Trophoblast cell (in vitro differentiated cells and primary cell): ENCODE measurements at regions not wholly inside any gene's neighbourhood (a gene's known extent, or its start where the extent isn't known, plus 50 kb on each side); places are given as distances from the start of the nearest gene placed in this dataset.

Source experiments
- DNase-seq, 2 donors: peaks; one replicate each; pipeline ENCODE4 v3.0.0-alpha.2; 2016
- H2AFZ ChIP-seq: 2 replicates; pipeline ENCODE4 v1.6.1; 2013; ENCODE audit warnings: low read length, moderate library complexity, mild to moderate bottlenecking; ENCODE audit not compliant: insufficient read depth, poor library complexity
- H2AK5ac ChIP-seq: 2 replicates; pipeline ENCODE4 v1.6.1; 2013; ENCODE audit warnings: mild to moderate bottlenecking, low read length
- H2BK120ac ChIP-seq: 2 replicates; pipeline ENCODE4 v1.6.1; 2013; ENCODE audit warnings: low read length, mild to moderate bottlenecking, moderate library complexity; ENCODE audit not compliant: insufficient read depth, poor library complexity
- H2BK12ac ChIP-seq: 2 replicates; pipeline ENCODE4 v1.6.1; 2013; ENCODE audit warnings: mild to moderate bottlenecking, low read length, moderate library complexity
- H2BK5ac ChIP-seq: 2 replicates; pipeline ENCODE4 v1.6.1; 2013; ENCODE audit warnings: low read length, low read depth, moderate library complexity, mild to moderate bottlenecking; ENCODE audit not compliant: poor library complexity
- H3K14ac ChIP-seq: 2 replicates; pipeline ENCODE4 v1.6.1; 2013; ENCODE audit warnings: mild to moderate bottlenecking, low read length
- H3K18ac ChIP-seq: 2 replicates; pipeline ENCODE4 v1.6.1; 2013; ENCODE audit warnings: mild to moderate bottlenecking, low read length
- H3K23ac ChIP-seq: 2 replicates; pipeline ENCODE4 v1.6.1; 2013; ENCODE audit warnings: low read length
- H3K27ac ChIP-seq: 2 replicates; pipeline ENCODE4 v1.5.1; 2013; ENCODE audit warnings: low read depth, mild to moderate bottlenecking, inconsistent platforms, low read length, moderate library complexity
- H3K27me3 ChIP-seq: 2 replicates; pipeline ENCODE4 v1.6.1; 2013; ENCODE audit warnings: inconsistent platforms, mild to moderate bottlenecking, low read length, moderate library complexity; ENCODE audit not compliant: insufficient read depth
- H3K36me3 ChIP-seq, 2 experiments: 1 replicate in 1 of 2; 2 replicates in 1 of 2; pipeline ENCODE4 v1.6.1; 2013; ENCODE audit warnings: low read length in 2 of 2, mild to moderate bottlenecking in 2 of 2, moderate library complexity in 1 of 2; ENCODE audit not compliant: insufficient read depth in 2 of 2, control insufficient read depth in 1 of 2
- H3K4ac ChIP-seq: 2 replicates; pipeline ENCODE4 v1.6.1; 2013; ENCODE audit warnings: low read depth, mild to moderate bottlenecking, low read length, moderate library complexity
- H3K4me1 ChIP-seq, 2 experiments: 1 replicate in 1 of 2; 2 replicates in 1 of 2; pipeline ENCODE4 v1.6.1; 2013; ENCODE audit warnings: low read length in 2 of 2, mild to moderate bottlenecking in 2 of 2, moderate library complexity in 1 of 2; ENCODE audit not compliant: insufficient read depth in 2 of 2, control insufficient read depth in 1 of 2
- H3K4me2 ChIP-seq: 2 replicates; pipeline ENCODE4 v1.6.1; 2013; ENCODE audit warnings: inconsistent platforms, mild to moderate bottlenecking, low read length, moderate library complexity
- H3K4me3 ChIP-seq: 2 replicates; pipeline ENCODE4 v1.5.1; 2013; ENCODE audit warnings: mild to moderate bottlenecking, low read depth, low read length, inconsistent platforms
- H3K79me1 ChIP-seq: one replicate; pipeline ENCODE4 v1.6.1; 2013; ENCODE audit warnings: low read length
- H3K79me2 ChIP-seq: 2 replicates; pipeline ENCODE4 v1.6.1; 2013; ENCODE audit warnings: low read length, mild to moderate bottlenecking; ENCODE audit not compliant: control insufficient read depth, insufficient read depth, poor library complexity
- H3K9ac ChIP-seq: 2 replicates; pipeline ENCODE4 v1.6.1; 2013; ENCODE audit warnings: mild to moderate bottlenecking, low read length
- H3K9me3 ChIP-seq: 2 replicates; pipeline ENCODE4 v1.6.1; 2013; ENCODE audit warnings: low read depth, mild to moderate bottlenecking, control low read depth, inconsistent platforms, low read length; ENCODE audit not compliant: insufficient read depth
- H4K12ac ChIP-seq: 2 replicates; pipeline ENCODE4 v1.6.1; 2013; ENCODE audit warnings: low read depth, mild to moderate bottlenecking, low read length, moderate library complexity
- H4K8ac ChIP-seq: 2 replicates; pipeline ENCODE4 v1.6.1; 2013; ENCODE audit warnings: low read depth, mild to moderate bottlenecking, low read length, moderate library complexity
- H4K91ac ChIP-seq: one replicate; pipeline ENCODE4 v1.6.1; 2013; ENCODE audit warnings: low read depth, mild to moderate bottlenecking, low read length, moderate library complexity
- WGBS: extraction: QIAGEN DNeasy Blood & Tissue Kit; methylation state at CpG from one replicate; pipeline ENCODE4 v1.1.7; 2013; ENCODE audit warnings: missing lambda C conversion rate; ENCODE audit not compliant: insufficient read length, insufficient coverage; ENCODE audit errors: extremely low coverage; 5-methylcytosine and 5-hydroxymethylcytosine counted together

DNA sequence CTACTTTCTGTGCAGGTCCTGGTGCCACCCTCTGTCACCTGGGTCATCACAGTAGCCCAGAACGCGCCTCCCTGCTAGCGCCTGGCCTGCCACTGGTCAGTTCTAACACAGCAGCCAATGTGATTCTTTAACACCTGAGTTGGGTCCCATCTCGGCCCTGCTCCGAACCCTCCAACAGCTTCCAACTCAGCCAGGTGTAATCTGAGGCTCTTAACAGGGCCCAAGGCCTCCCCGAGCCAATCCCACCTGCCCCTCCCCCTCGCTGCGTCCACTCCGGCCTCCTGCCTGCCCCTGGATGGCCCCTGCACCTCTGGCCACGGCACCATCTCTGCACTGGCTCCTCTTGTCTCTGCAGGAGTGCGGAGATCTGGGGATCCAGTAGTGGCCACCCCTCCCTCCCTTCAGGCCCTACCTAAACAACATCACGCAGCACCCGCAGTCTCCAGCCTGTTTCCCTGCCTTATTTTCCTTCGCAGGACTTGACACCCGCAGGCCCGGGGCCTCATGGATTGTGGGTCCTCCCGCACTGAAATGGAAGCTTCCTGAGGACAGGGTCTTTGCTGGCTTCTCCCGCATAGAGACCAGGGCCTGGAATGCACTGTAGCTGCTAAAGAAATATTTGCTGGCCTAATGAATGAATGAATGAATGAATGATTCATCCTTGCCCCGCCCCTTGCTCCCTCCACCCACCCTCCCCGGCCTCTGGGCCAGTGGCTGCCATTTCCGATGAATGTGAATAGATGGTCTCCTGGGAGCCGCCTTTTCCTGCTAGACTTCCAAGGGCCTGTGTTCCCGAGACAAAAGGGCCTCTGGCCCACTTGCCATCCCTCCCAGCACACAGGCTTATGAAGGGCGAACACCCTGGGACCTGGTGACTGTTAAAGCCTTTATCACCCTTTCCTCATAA is 174.8 kb upstream of the FOXF1 start:
- Histone ChIP-seq H3K14ac (no peak overlapping the region), H3K23ac (no peak overlapping the region), H4K91ac (no peak overlapping the region), H3K36me3 (no peaks in the 10 kb centered on the region), H3K9ac (no peak overlapping the region), H3K79me2 (no peaks in the 10 kb centered on the region), H4K8ac (no peak overlapping the region), H2BK5ac (no peak overlapping the region), H3K27me3 (no peaks in the 10 kb centered on the region), H3K4ac (no peak overlapping the region), H2BK12ac (no peak overlapping the region), H2AFZ (no peak overlapping the region), H4K12ac (no peak overlapping the region), H2BK120ac (no peak overlapping the region), H3K4me1 (no peaks in the 10 kb centered on the region), H3K79me1 (no peaks in the 10 kb centered on the region), H3K4me2 (no peak overlapping the region), H2AK5ac (no peak overlapping the region), H3K18ac (no peak overlapping the region), H3K27ac (no peak overlapping the region), H3K9me3 (peaks cover 6% of the 10 kb centered on the region), H3K4me3 (no peak overlapping the region)
- no CpG with 5 or more reads among the region's 24 CpGs for WGBS
- DNase-seq: no peak

DNA sequence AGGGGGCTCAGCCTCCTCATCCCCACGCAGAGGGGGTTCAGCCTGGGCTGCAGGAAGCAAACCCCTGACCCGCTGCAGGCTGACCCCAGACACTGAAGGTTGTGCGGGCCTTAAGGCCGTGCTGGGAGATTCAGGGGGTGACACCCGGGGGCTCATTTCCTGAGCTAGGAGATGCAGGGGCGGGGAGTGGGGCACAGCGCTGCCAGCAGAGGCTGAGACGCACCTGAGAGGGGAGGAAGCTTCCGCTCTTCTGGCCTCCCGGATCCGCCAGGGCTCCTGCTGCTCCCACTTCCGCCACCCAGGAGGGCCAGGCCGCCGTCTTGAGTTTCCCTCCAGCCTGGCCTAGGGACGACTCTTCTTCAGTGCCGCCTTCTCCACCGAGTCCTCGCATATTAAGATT is 173.2 kb upstream of the FOXF1 start:
- no peak overlapping the region for H3K4ac ChIP-seq
- no peaks in the 10 kb centered on the region for H3K79me2 ChIP-seq
- no peaks in the 10 kb centered on the region for H3K79me1 ChIP-seq
- H3K14ac ChIP-seq: no peak overlapping the region
- no peak overlapping the region for H2AK5ac ChIP-seq
- H4K12ac ChIP-seq: no peak overlapping the region
- no peak overlapping the region for H3K4me2 ChIP-seq
- H3K9me3 ChIP-seq: peaks cover 4% of the 10 kb centered on the region
- H3K27ac ChIP-seq: no peak overlapping the region
- H3K18ac ChIP-seq: no peak overlapping the region
- H3K4me1 ChIP-seq: no peaks in the 10 kb centered on the region
- H3K9ac ChIP-seq: no peak overlapping the region
- no peaks in the 10 kb centered on the region for H3K36me3 ChIP-seq
- no peak overlapping the region for H2BK5ac ChIP-seq
- no peak overlapping the region for H2BK120ac ChIP-seq
- no peak for DNase-seq
- H3K23ac ChIP-seq: no peak overlapping the region
- H2AFZ ChIP-seq: no peak overlapping the region
- no peak overlapping the region for H2BK12ac ChIP-seq
- no peak overlapping the region for H4K8ac ChIP-seq
- H3K27me3 ChIP-seq: no peaks in the 10 kb centered on the region
- WGBS: no CpG with 5 or more reads among the region's 18 CpGs
- H3K4me3 ChIP-seq: no peak overlapping the region
- no peak overlapping the region for H4K91ac ChIP-seq

DNA sequence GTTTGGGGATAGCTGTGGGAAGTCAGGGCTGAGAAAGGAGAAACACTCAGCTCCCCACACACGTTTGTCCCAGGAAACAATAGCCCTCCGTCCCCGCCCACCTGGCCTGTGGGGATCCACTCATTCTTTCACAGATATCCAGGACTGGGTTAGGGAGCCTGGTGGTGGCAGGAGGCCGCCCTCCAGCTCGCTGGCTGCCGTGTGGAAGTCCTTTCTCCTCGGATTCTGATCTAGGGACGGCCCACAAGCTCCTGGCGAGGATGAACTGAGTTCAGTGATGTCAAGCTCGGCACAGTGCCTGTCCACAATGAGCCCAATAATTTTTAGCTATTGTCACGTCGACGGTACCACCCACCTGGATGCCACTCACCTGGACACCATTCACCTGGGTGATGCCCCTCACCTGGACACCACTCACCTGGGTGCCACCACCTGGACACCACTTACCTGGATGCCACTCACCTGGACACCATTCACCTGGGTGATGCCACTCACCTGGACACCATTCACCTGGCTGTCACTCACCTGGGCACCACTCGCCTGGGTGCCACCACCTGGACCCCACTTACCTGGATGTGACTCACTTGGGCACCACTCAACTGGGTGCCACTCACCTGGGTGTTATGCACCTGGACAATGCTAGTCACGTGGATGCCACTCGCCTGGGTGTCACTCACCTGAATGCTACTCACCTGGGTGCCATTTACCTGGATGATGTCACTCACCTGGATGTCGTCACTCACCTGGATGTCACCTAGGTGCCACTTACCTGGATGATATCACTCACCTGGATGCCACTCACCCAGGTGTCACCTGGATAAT is 172.5 kb upstream of the FOXF1 start:
- Histone ChIP-seq H2BK12ac (no peak overlapping the region), H3K27me3 (no peaks in the 10 kb centered on the region), H3K4ac (no peak overlapping the region), H4K12ac (no peak overlapping the region), H2AK5ac (no peak overlapping the region), H3K23ac (peak overlapping the region; percentile 33), H3K4me1 (no peaks in the 10 kb centered on the region), H3K4me3 (no peak overlapping the region), H4K91ac (no peak overlapping the region), H3K14ac (no peak overlapping the region), H2BK5ac (no peak overlapping the region), H3K36me3 (no peaks in the 10 kb centered on the region), H3K79me1 (no peaks in the 10 kb centered on the region), H2BK120ac (no peak overlapping the region), H3K79me2 (no peaks in the 10 kb centered on the region), H2AFZ (no peak overlapping the region), H3K4me2 (no peak overlapping the region), H3K27ac (no peak overlapping the region), H3K18ac (no peak overlapping the region), H3K9ac (peak overlapping the region; percentile 29), H4K8ac (no peak overlapping the region), H3K9me3 (peaks cover 4% of the 10 kb centered on the region)
- DNase-seq: no peak
- no CpG with 5 or more reads among the region's 17 CpGs for WGBS

DNA sequence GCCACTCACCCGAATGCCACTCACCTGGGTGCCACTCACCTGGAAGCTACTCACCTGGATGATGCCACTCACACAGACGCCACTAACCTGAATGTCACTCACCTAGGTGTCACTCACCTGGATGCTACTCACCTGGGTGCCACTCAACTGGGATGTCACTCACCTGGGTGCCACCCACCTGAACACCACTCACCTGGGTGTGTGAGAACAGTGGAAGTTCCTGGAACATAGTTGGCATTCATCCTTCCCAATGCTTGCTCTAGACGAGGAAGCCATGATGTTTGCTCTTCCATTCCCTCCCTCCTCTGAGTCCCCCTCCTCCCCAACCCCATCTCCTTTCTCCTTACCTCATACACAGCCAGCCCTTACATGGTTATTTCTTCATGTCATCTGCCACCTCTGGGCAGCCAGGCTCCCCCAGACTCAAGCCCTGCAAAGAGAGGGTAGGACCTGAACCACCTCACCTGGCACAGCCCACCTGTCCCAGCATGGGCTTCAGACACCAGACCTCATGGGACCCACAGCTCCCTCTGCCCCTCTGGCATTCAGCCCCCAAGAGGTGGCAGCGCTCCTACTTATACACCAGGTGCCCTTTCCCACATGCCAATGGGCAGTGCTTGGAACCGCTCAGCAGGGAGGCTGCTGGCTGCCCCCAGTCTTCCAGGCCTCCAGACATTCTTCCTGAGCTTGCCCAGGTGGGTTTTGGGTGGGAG is 171.8 kb upstream of the FOXF1 start:
- Histone ChIP-seq H2AFZ (no peak overlapping the region), H4K8ac (no peak overlapping the region), H3K18ac (no peak overlapping the region), H4K12ac (no peak overlapping the region), H3K27me3 (no peaks in the 10 kb centered on the region), H3K79me1 (no peaks in the 10 kb centered on the region), H2BK12ac (no peak overlapping the region), H3K27ac (no peak overlapping the region), H3K4me2 (no peak overlapping the region), H3K36me3 (no peaks in the 10 kb centered on the region), H3K4me1 (peaks cover 0 to 3% of the 10 kb centered on the region in 2 experiments), H2BK120ac (no peak overlapping the region), H3K9ac (no peak overlapping the region), H3K9me3 (peaks cover 4% of the 10 kb centered on the region), H2AK5ac (no peak overlapping the region), H3K4me3 (no peak overlapping the region), H4K91ac (no peak overlapping the region), H2BK5ac (no peak overlapping the region), H3K23ac (peak overlapping the region; percentile 33), H3K4ac (no peak overlapping the region), H3K14ac (no peak overlapping the region), H3K79me2 (no peaks in the 10 kb centered on the region)
- WGBS: no CpG with 5 or more reads among the region's 5 CpGs
- no peak for DNase-seq
